Lower leg skin (tissue), 3 donors: ENCODE measurements at regions not wholly inside any gene's neighbourhood (a gene's known extent, or its start where the extent isn't known, plus 50 kb on each side); places are given as distances from the start of the nearest gene placed in this dataset.

Experiments
- POLR2A ChIP-seq, 2 donors: fragments of 450-650 bp; IDR thresholded peaks; one replicate each; pipeline ENCODE4 v1.6.1; 2016 to 2017; ENCODE audit warnings: antibody characterized with exemption in 2 of 2, mild to moderate bottlenecking in 1 of 2, moderate library complexity in 1 of 2
- TF ChIP-seq, protein P1 (sequence below), 3 donors: fragments of 450-650 bp; IDR thresholded peaks; one replicate each; pipeline ENCODE4 v1.5.1; 2016; ENCODE audit warnings: antibody characterized with exemption in 3 of 3, mild to moderate bottlenecking in 3 of 3, moderate library complexity in 2 of 3

- TF ChIP-seq, protein P1, sequence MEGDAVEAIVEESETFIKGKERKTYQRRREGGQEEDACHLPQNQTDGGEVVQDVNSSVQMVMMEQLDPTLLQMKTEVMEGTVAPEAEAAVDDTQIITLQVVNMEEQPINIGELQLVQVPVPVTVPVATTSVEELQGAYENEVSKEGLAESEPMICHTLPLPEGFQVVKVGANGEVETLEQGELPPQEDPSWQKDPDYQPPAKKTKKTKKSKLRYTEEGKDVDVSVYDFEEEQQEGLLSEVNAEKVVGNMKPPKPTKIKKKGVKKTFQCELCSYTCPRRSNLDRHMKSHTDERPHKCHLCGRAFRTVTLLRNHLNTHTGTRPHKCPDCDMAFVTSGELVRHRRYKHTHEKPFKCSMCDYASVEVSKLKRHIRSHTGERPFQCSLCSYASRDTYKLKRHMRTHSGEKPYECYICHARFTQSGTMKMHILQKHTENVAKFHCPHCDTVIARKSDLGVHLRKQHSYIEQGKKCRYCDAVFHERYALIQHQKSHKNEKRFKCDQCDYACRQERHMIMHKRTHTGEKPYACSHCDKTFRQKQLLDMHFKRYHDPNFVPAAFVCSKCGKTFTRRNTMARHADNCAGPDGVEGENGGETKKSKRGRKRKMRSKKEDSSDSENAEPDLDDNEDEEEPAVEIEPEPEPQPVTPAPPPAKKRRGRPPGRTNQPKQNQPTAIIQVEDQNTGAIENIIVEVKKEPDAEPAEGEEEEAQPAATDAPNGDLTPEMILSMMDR (IDR thresholded peaks at IDR 0.05): no peak
- no peak for TF ChIP-seq POLR2A (IDR thresholded peaks at IDR 0.05)
Measured at GRCh38 chr5:143703659-143704058, 108.3 kb upstream of the HMHB1 start.
